Stimulated activated CD4-positive, alpha-beta T cell treated with anti-CD3 and anti-CD28 coated beads, Interleukin-4, amount 100 ng/mL, for 24 hours (primary cell): ENCODE measurements at regions not wholly inside any gene's neighbourhood (a gene's known extent, or its start where the extent isn't known, plus 50 kb on each side); places are given as distances from the start of the nearest gene placed in this dataset.
"Not testable (repeated sequence)": the region's sequence is repeated elsewhere in the genome, so short reads cannot be mapped to it uniquely, and the experiment has no call there.

Experiments
- DNase-seq: peaks from one replicate; pipeline ENCODE4 v3.0.0-alpha.2; 2020

GRCh38 chr14:105622329-105622955, 96.1 kb downstream of the TMEM121 start:
- DNase-seq: no peak

- DNase-seq: not testable (repeated sequence)
Measured at GRCh38 chr14:105623178-105623577, 96.8 kb downstream of the TMEM121 start.

- DNase-seq: not testable (repeated sequence)
Measured at GRCh38 chr14:105624346-105624745, 98.0 kb downstream of the TMEM121 start.

- DNase-seq: not testable (repeated sequence)
Measured at GRCh38 chr14:105624749-105625434, 98.5 kb downstream of the TMEM121 start.

GRCh38 chr14:105625448-105625847, 99.1 kb downstream of the TMEM121 start:
- not testable (repeated sequence) for DNase-seq

GRCh38 chr14:105626111-105626510, 99.7 kb downstream of the TMEM121 start:
- not testable (repeated sequence) for DNase-seq

- DNase-seq: not testable (repeated sequence)
Measured at GRCh38 chr14:105626651-105627050, 100.3 kb downstream of the TMEM121 start.

GRCh38 chr14:105627287-105627686, 100.9 kb downstream of the TMEM121 start:
- DNase-seq: not testable (repeated sequence)

- DNase-seq: no peak
Measured at GRCh38 chr14:105627701-105628100, 101.3 kb downstream of the TMEM121 start.

- DNase-seq: not testable (repeated sequence)
Measured at GRCh38 chr14:105628126-105628525, 101.7 kb downstream of the TMEM121 start.

GRCh38 chr14:105628531-105629067, 102.2 kb downstream of the TMEM121 start:
- not testable (repeated sequence) for DNase-seq

GRCh38 chr14:105629091-105629885, 102.9 kb downstream of the TMEM121 start:
- DNase-seq: not testable (repeated sequence)

GRCh38 chr14:105629886-105630215, 103.5 kb downstream of the TMEM121 start:
- no peak for DNase-seq

- not testable (repeated sequence) for DNase-seq
Measured at GRCh38 chr14:105630293-105630934, 104.0 kb downstream of the TMEM121 start.

GRCh38 chr14:105630935-105631779, 104.8 kb downstream of the TMEM121 start:
- not testable (repeated sequence) for DNase-seq

GRCh38 chr14:105632010-105632409, 105.6 kb downstream of the TMEM121 start:
- no peak for DNase-seq

- not testable (repeated sequence) for DNase-seq
Measured at GRCh38 chr14:105633596-105633995, 107.2 kb downstream of the TMEM121 start.

- DNase-seq: no peak
Measured at GRCh38 chr14:105635560-105635959, 109.2 kb downstream of the TMEM121 start.

GRCh38 chr14:105636021-105636420, 109.6 kb downstream of the TMEM121 start:
- DNase-seq: not testable (repeated sequence)

GRCh38 chr14:105636935-105637334, 110.6 kb downstream of the TMEM121 start:
- no peak for DNase-seq

- DNase-seq: not testable (repeated sequence)
Measured at GRCh38 chr14:105637345-105637744, 111.0 kb downstream of the TMEM121 start.
